ENCODE measurements at regions not wholly inside any gene's neighbourhood (a gene's known extent, or its start where the extent isn't known, plus 50 kb on each side); places are given as distances from the start of the nearest gene placed in this dataset.

GRCh38 chr13:75010941-75011340 is 471.0 kb downstream of the TBC1D4 start:
- Histone ChIP-seq H3K4me1 (ENCODE audit: low read length) (no peaks in the 10 kb centered on the region), H3K9ac (ENCODE audit: low read length) (no peak overlapping the region), H3K4me2 (ENCODE audit: low read depth, low read length) (no peak overlapping the region), H3K36me3 (replicated peaks; ENCODE audit: insufficient read depth, low read length) (no peaks in the 10 kb centered on the region), H3K27me3 (replicated peaks; ENCODE audit: insufficient read depth, low read length) (no peaks in the 10 kb centered on the region), H3K79me2 (ENCODE audit: low read length) (no peaks in the 10 kb centered on the region), H3K9me2 (replicated peaks; ENCODE audit: insufficient read depth, low read length) (no peaks in the 10 kb centered on the region), H2AFZ (ENCODE audit: low read length) (no peak overlapping the region), H4K20me1 (ENCODE audit: insufficient read depth, low read length) (no peaks in the 10 kb centered on the region), H3K9me3 (replicated peaks; ENCODE audit: insufficient read depth, low read length) (no peaks in the 10 kb centered on the region), H3F3A (ENCODE audit: insufficient read depth, low read length) (no peaks in the 10 kb centered on the region), H3K4me3 (ENCODE audit: low read length) (no peak overlapping the region), H3K27ac (ENCODE audit: low read length) (no peak overlapping the region)
- DNase-seq = no peak
- TF ChIP-seq EZH2 (optimal IDR thresholded peaks at IDR 0.05; ENCODE audit: low read depth, low read length) = no peak
- no peak for TF ChIP-seq CTCF (IDR thresholded peaks at IDR 0.05; ENCODE audit: low read length)
- TF ChIP-seq EZH2phosphoT487 (IDR thresholded peaks at IDR 0.05; ENCODE audit: low read length) = no peak

GRCh38 chr13:75008926-75009325 is 473.0 kb downstream of the TBC1D4 start:
- no peaks in the 10 kb centered on the region for H3K9me3 ChIP-seq (replicated peaks; ENCODE audit: insufficient read depth, low read length)
- no peak overlapping the region for H3K27ac ChIP-seq (ENCODE audit: low read length)
- no peak for TF ChIP-seq EZH2 (optimal IDR thresholded peaks at IDR 0.05; ENCODE audit: low read depth, low read length)
- no peak for TF ChIP-seq CTCF (IDR thresholded peaks at IDR 0.05; ENCODE audit: low read length)
- TF ChIP-seq EZH2phosphoT487 (IDR thresholded peaks at IDR 0.05; ENCODE audit: low read length) = no peak
- no peaks in the 10 kb centered on the region for H3K27me3 ChIP-seq (replicated peaks; ENCODE audit: insufficient read depth, low read length)
- no peak for DNase-seq
- H3K4me1 ChIP-seq (ENCODE audit: low read length) = no peaks in the 10 kb centered on the region
- H3K9me2 ChIP-seq (replicated peaks; ENCODE audit: insufficient read depth, low read length) = no peaks in the 10 kb centered on the region
- H4K20me1 ChIP-seq (ENCODE audit: insufficient read depth, low read length) = no peaks in the 10 kb centered on the region
- H3K36me3 ChIP-seq (replicated peaks; ENCODE audit: insufficient read depth, low read length) = no peaks in the 10 kb centered on the region
- no peaks in the 10 kb centered on the region for H3K79me2 ChIP-seq (ENCODE audit: low read length)
- H3F3A ChIP-seq (ENCODE audit: insufficient read depth, low read length) = no peaks in the 10 kb centered on the region
- H3K4me3 ChIP-seq (ENCODE audit: low read length) = no peak overlapping the region
- no peak overlapping the region for H3K4me2 ChIP-seq (ENCODE audit: low read depth, low read length)
- no peak overlapping the region for H3K9ac ChIP-seq (ENCODE audit: low read length)
- no peak overlapping the region for H2AFZ ChIP-seq (ENCODE audit: low read length)

GRCh38 chr13:74990992-74991391 is 491.0 kb downstream of the TBC1D4 start:
- Histone ChIP-seq H3K27me3 (replicated peaks; ENCODE audit: insufficient read depth, low read length) (no peaks in the 10 kb centered on the region), H3K79me2 (ENCODE audit: low read length) (no peaks in the 10 kb centered on the region), H3F3A (ENCODE audit: insufficient read depth, low read length) (no peaks in the 10 kb centered on the region), H2AFZ (ENCODE audit: low read length) (no peak overlapping the region), H3K27ac (ENCODE audit: low read length) (no peak overlapping the region), H4K20me1 (ENCODE audit: insufficient read depth, low read length) (no peaks in the 10 kb centered on the region), H3K9me3 (replicated peaks; ENCODE audit: insufficient read depth, low read length) (no peaks in the 10 kb centered on the region), H3K4me3 (ENCODE audit: low read length) (no peak overlapping the region), H3K4me2 (ENCODE audit: low read depth, low read length) (no peak overlapping the region), H3K4me1 (ENCODE audit: low read length) (no peaks in the 10 kb centered on the region), H3K36me3 (replicated peaks; ENCODE audit: insufficient read depth, low read length) (no peaks in the 10 kb centered on the region), H3K9me2 (replicated peaks; ENCODE audit: insufficient read depth, low read length) (no peaks in the 10 kb centered on the region), H3K9ac (ENCODE audit: low read length) (no peak overlapping the region)
- no peak for TF ChIP-seq EZH2phosphoT487 (IDR thresholded peaks at IDR 0.05; ENCODE audit: low read length)
- no peak for TF ChIP-seq CTCF (IDR thresholded peaks at IDR 0.05; ENCODE audit: low read length)
- TF ChIP-seq EZH2 (optimal IDR thresholded peaks at IDR 0.05; ENCODE audit: low read depth, low read length) = no peak
- no peak for DNase-seq
